GM12878 (cell line): ENCODE measurements at regions not wholly inside any gene's neighbourhood (a gene's known extent, or its start where the extent isn't known, plus 50 kb on each side); places are given as distances from the start of the nearest gene placed in this dataset.

Experiments used
- ATF3 ChIP-seq: IDR thresholded peaks from 2 replicates; pipeline ENCODE4 v1.6.1; 2011; ENCODE audit warnings: low read depth, mild to moderate bottlenecking, low read length, moderate library complexity, borderline replicate concordance; ENCODE audit errors: extremely low read depth
- CTCF ChIP-seq, 3 experiments: IDR thresholded peaks in 2 of 3; conservative IDR thresholded peaks in 1 of 3; 2 replicates each; pipeline ENCODE4 v1.5.1; 2011; ENCODE audit warnings: low read depth in 3 of 3, low read length in 3 of 3, mild to moderate bottlenecking in 3 of 3, control low read depth in 2 of 3, moderate library complexity in 2 of 3, inconsistent platforms in 1 of 3, mixed read lengths in 1 of 3; ENCODE audit not compliant: control insufficient read depth in 2 of 3, insufficient read depth in 1 of 3; ENCODE audit errors: extremely low read depth in 1 of 3
- E4F1 ChIP-seq: fragments of 450-650 bp; IDR thresholded peaks from 2 replicates; pipeline ENCODE4 v1.6.1; 2018; ENCODE audit warnings: borderline replicate concordance, mild to moderate bottlenecking; ENCODE audit not compliant: partially characterized antibody
- IRF3 ChIP-seq: fragments of 450-650 bp; IDR thresholded peaks from 2 replicates; pipeline ENCODE4 v1.6.1; 2014; ENCODE audit warnings: mild to moderate bottlenecking
- POLR2A ChIP-seq: IDR thresholded peaks from 2 replicates; pipeline ENCODE4 v1.6.1; 2011; ENCODE audit warnings: low read depth, mild to moderate bottlenecking, low read length
- POLR2AphosphoS5 ChIP-seq: IDR thresholded peaks from 2 replicates; pipeline ENCODE4 v1.6.1; 2011; ENCODE audit warnings: mild to moderate bottlenecking, low read length, inconsistent platforms
- RFX5 ChIP-seq: IDR thresholded peaks from 2 replicates; pipeline ENCODE4 v1.6.1; 2011; ENCODE audit warnings: low read depth, low read length, improper control_type of control experiment
- SMC3 ChIP-seq: IDR thresholded peaks from 2 replicates; pipeline ENCODE4 v1.6.1; 2011; ENCODE audit warnings: low read length, improper control_type of control experiment, borderline replicate concordance

- TF ChIP-seq CTCF (IDR thresholded peaks at IDR 0.05 in 2 of 3, conservative IDR thresholded peaks at IDR 0.05 in 1 of 3; ENCODE audit: control insufficient read depth in 2 of 3, extremely low read depth in 1 of 3, insufficient read depth in 1 of 3, low read depth in 3 of 3, low read length in 3 of 3): no peak
- TF ChIP-seq E4F1: no peak
- no peak for TF ChIP-seq SMC3
- no peak for TF ChIP-seq ATF3
- TF ChIP-seq POLR2AphosphoS5: no peak
- TF ChIP-seq POLR2A: no peak
- no peak for TF ChIP-seq RFX5
- no peak for TF ChIP-seq IRF3
These were observed 957.2 kb downstream of the BRD1 start for GRCh38 chr22:48870436-48870835.
